ENCODE measurements at regions not wholly inside any gene's neighbourhood (a gene's known extent, or its start where the extent isn't known, plus 50 kb on each side); places are given as distances from the start of the nearest gene placed in this dataset.
A peak's percentile ranks its signal among the peaks of the same experiment; 100 is the strongest.

- DNase-seq (ENCODE audit: extremely low read depth, low read depth, low spot score): no peak
Measured at GRCh38 chr11:27195837-27196202, 155.2 kb downstream of the BBOX1 start.

GRCh38 chr11:27194976-27195375 lies 154.4 kb downstream of the BBOX1 start:
- no peak for DNase-seq (ENCODE audit: extremely low read depth, low read depth, low spot score)

GRCh38 chr11:27193434-27194225 lies 153.0 kb downstream of the BBOX1 start:
- no peak for DNase-seq (ENCODE audit: extremely low read depth, low read depth, low spot score)

GRCh38 chr11:27192184-27192583 lies 151.6 kb downstream of the BBOX1 start:
- DNase-seq (ENCODE audit: extremely low read depth, low read depth, low spot score): no peak

GRCh38 chr11:27191639-27192038 lies 151.0 kb downstream of the BBOX1 start:
- no peak for DNase-seq (ENCODE audit: extremely low read depth, low read depth, low spot score)

GRCh38 chr11:27188696-27189095 lies 148.1 kb downstream of the BBOX1 start:
- no peak for DNase-seq (ENCODE audit: extremely low read depth, low read depth, low spot score)

GRCh38 chr11:27187848-27188621 lies 147.4 kb downstream of the BBOX1 start:
- DNase-seq (ENCODE audit: extremely low read depth, low read depth, low spot score): no peak

- DNase-seq (ENCODE audit: extremely low read depth, low read depth, low spot score): no peak
Measured at GRCh38 chr11:27187075-27187847, 146.6 kb downstream of the BBOX1 start.

GRCh38 chr11:27186580-27186979 lies 146.0 kb downstream of the BBOX1 start:
- no peak for DNase-seq (ENCODE audit: extremely low read depth, low read depth, low spot score)

GRCh38 chr11:27184458-27185312 lies 144.1 kb downstream of the BBOX1 start:
- no peak for DNase-seq (ENCODE audit: extremely low read depth, low read depth, low spot score)

- DNase-seq (ENCODE audit: extremely low read depth, low read depth, low spot score): peak; percentile 60
Measured at GRCh38 chr11:27183672-27184457, 143.2 kb downstream of the BBOX1 start.

- no peak for DNase-seq (ENCODE audit: extremely low read depth, low read depth, low spot score)
Measured at GRCh38 chr11:27179334-27179733, 138.7 kb downstream of the BBOX1 start.

- DNase-seq (ENCODE audit: extremely low read depth, low read depth, low spot score): no peak
Measured at GRCh38 chr11:27178859-27179258, 138.2 kb downstream of the BBOX1 start.

Data from glomerular endothelial cell (primary cell).